GM18519 (cell line): ENCODE measurements at regions not wholly inside any gene's neighbourhood (a gene's known extent, or its start where the extent isn't known, plus 50 kb on each side); places are given as distances from the start of the nearest gene placed in this dataset.

Experiments used
- ATAC-seq: cut with Tn5 transposase; IDR thresholded peaks from one replicate; pipeline ENCODE4 v1.9.1; 2021; ENCODE audit warnings: mild to moderate bottlenecking, moderate library complexity; ENCODE audit not compliant: unreplicated experiment, low FRiP score

- ATAC-seq: no peak
Measured at GRCh38 chr2:12795851-12796250, 79.1 kb downstream of the TRIB2 start.

GRCh38 chr2:12796657-12797056 lies 79.9 kb downstream of the TRIB2 start:
- no peak for ATAC-seq

- no peak for ATAC-seq
Measured at GRCh38 chr2:12797815-12798214, 81.1 kb downstream of the TRIB2 start.

- ATAC-seq: no peak
Measured at GRCh38 chr2:12803607-12804006, 86.9 kb downstream of the TRIB2 start.

GRCh38 chr2:12804091-12804856 lies 87.5 kb downstream of the TRIB2 start:
- no peak for ATAC-seq

GRCh38 chr2:12805033-12805432 lies 88.3 kb downstream of the TRIB2 start:
- ATAC-seq: no peak

GRCh38 chr2:12806549-12807242 lies 90.0 kb downstream of the TRIB2 start:
- no peak for ATAC-seq

GRCh38 chr2:12807907-12808810 lies 91.4 kb downstream of the TRIB2 start:
- no peak for ATAC-seq

- ATAC-seq: no peak
Measured at GRCh38 chr2:12809526-12809925, 92.8 kb downstream of the TRIB2 start.

- no peak for ATAC-seq
Measured at GRCh38 chr2:12811916-12812315, 95.2 kb downstream of the TRIB2 start.

- no peak for ATAC-seq
Measured at GRCh38 chr2:12813166-12813565, 96.4 kb downstream of the TRIB2 start.

- ATAC-seq: no peak
Measured at GRCh38 chr2:12816379-12817306, 99.9 kb downstream of the TRIB2 start.

GRCh38 chr2:12817870-12818269 lies 101.1 kb downstream of the TRIB2 start:
- no peak for ATAC-seq

GRCh38 chr2:12818416-12819102 lies 101.8 kb downstream of the TRIB2 start:
- no peak for ATAC-seq

GRCh38 chr2:12819103-12819475 lies 102.4 kb downstream of the TRIB2 start:
- no peak for ATAC-seq

- ATAC-seq: no peak
Measured at GRCh38 chr2:12819721-12820120, 103.0 kb downstream of the TRIB2 start.

- no peak for ATAC-seq
Measured at GRCh38 chr2:12821656-12822055, 104.9 kb downstream of the TRIB2 start.

GRCh38 chr2:12824351-12824777 lies 107.6 kb downstream of the TRIB2 start:
- no peak for ATAC-seq

- no peak for ATAC-seq
Measured at GRCh38 chr2:12824778-12825379, 108.1 kb downstream of the TRIB2 start.
